ENCODE measurements at regions not wholly inside any gene's neighbourhood (a gene's known extent, or its start where the extent isn't known, plus 50 kb on each side); places are given as distances from the start of the nearest gene placed in this dataset.
"Not testable (repeated sequence)": the region's sequence is repeated elsewhere in the genome, so short reads cannot be mapped to it uniquely, and the experiment has no call there.

DNA sequence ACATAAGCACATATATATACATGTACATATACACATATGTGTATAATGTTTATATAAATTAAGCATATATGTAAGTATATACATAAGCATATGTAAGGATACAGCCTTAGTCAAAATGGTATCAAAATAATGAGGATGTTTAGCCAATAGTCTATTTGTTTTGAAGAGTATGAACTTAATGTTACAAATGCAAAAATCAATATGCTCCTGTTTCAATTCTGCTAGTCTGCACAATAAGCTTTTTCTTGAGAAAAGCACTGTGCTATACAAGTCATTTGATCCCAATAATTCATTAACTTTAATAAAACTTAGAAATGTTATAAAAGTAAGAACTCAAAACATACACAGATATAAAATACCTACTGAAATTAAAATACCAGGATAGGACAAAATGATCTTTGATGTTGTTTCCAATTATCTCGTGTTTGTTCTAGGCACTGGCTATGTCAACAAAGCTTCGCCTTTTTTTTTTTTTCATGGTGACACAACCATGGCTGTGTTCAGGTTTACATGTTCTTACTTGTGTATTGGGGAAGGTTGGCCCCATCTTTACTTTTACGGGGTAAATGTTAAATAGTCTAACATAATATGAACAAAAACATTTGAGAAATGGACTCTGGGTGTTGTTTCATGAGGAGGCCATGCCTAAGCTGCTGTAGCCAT, 271.1 kb upstream of the CDH19 start:
- Histone ChIP-seq H3K4me1 (ENCODE audit: control insufficient read depth in 2 of 2, insufficient read depth in 2 of 2, low read length in 2 of 2) (no peaks in the 10 kb centered on the region), H3K27ac (ENCODE audit: low read depth in 2 of 2, low read length in 2 of 2) (no peak overlapping the region), H3K36me3 (ENCODE audit: control insufficient read depth in 2 of 2, insufficient read depth in 2 of 2, low read length in 2 of 2) (no peaks in the 10 kb centered on the region), H3K9ac (ENCODE audit: low read depth in 1 of 2, low read length in 2 of 2) (no peak overlapping the region), H3K27me3 (ENCODE audit: control insufficient read depth in 2 of 2, insufficient read depth in 2 of 2, low read length in 2 of 2) (no peaks in the 10 kb centered on the region), H3K9me3 (ENCODE audit: control insufficient read depth in 2 of 2, low read length in 2 of 2) (no peaks in the 10 kb centered on the region), H3K4me3 (ENCODE audit: low read length in 2 of 2) (no peak overlapping the region)

DNA sequence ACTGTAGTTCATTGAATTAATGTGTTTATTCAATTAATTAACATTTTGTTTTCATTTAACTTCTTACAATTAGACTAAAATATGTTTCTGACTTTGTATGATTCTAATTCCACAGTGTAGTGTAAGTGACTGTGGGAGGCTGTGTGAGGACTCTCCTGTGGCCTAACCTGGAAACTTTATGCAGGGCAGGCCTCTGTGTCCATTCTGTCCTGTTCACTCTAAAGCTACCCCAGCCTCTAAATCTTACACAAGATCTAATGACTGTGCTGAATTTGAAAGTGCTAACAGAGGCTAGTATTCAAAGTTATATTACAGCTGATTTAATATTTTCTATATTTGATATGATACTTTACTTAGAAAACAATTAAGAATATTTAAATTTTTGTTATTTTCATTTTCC, 270.5 kb upstream of the CDH19 start:
- H3K36me3 ChIP-seq (ENCODE audit: control insufficient read depth in 2 of 2, insufficient read depth in 2 of 2, low read length in 2 of 2) = no peaks in the 10 kb centered on the region
- no peak overlapping the region for H3K4me3 ChIP-seq (ENCODE audit: low read length in 2 of 2)
- H3K9ac ChIP-seq (ENCODE audit: low read depth in 1 of 2, low read length in 2 of 2) = no peak overlapping the region
- H3K27ac ChIP-seq (ENCODE audit: low read depth in 2 of 2, low read length in 2 of 2) = no peak overlapping the region
- no peaks in the 10 kb centered on the region for H3K9me3 ChIP-seq (ENCODE audit: control insufficient read depth in 2 of 2, low read length in 2 of 2)
- no peaks in the 10 kb centered on the region for H3K4me1 ChIP-seq (ENCODE audit: control insufficient read depth in 2 of 2, insufficient read depth in 2 of 2, low read length in 2 of 2)
- H3K27me3 ChIP-seq (ENCODE audit: control insufficient read depth in 2 of 2, insufficient read depth in 2 of 2, low read length in 2 of 2) = no peaks in the 10 kb centered on the region

DNA sequence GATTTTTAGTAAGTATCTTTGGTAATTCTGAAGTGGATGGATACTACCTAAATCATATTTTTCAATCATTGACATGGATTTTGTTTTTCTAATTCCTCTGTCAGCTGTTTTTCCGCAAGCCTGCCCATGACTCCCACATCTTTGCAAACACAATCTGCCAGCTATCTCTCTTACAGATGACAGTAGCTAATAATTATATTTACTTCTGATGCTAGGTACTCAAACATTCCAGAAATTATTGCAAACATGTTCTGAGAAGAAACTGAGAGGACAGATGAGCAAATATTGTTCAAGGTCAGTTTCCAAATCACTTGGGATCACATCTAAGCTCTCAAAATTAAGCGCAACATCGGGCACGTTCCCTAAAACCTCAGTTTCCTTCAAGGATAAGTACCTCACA, 270.0 kb upstream of the CDH19 start:
- Histone ChIP-seq H3K4me3 (ENCODE audit: low read length in 2 of 2) (no peak overlapping the region), H3K9me3 (ENCODE audit: control insufficient read depth in 2 of 2, low read length in 2 of 2) (no peaks in the 10 kb centered on the region)

DNA sequence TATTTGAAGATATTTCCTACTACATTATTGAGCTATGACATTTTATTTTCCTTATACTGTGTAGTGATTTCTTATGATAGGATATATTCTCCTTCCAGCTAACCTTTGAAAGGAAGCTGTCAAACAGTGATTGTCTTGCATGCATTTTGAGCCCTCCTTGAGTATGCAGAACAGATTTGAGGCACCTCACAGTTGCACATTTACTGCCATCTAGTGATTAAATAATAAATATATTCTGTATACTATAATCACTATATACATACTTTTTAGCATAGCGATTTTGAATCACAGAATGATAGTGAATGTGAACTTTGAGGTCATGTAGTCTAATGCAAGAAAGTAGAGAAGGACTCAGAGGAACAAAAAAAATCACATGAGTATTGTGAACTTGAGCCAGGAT, 268.4 kb upstream of the CDH19 start:
- H3K9me3 ChIP-seq (ENCODE audit: control insufficient read depth in 2 of 2, low read length in 2 of 2) = no peaks in the 10 kb centered on the region
- no peak overlapping the region for H3K4me3 ChIP-seq (ENCODE audit: low read length in 2 of 2)

More for the DNA sequence above, 270.0 kb upstream of the CDH19 start:
- Histone ChIP-seq H3K36me3 (ENCODE audit: control insufficient read depth in 2 of 2, insufficient read depth in 2 of 2, low read length in 2 of 2) (no peaks in the 10 kb centered on the region), H3K27me3 (ENCODE audit: control insufficient read depth in 2 of 2, insufficient read depth in 2 of 2, low read length in 2 of 2) (no peaks in the 10 kb centered on the region), H3K9ac (ENCODE audit: low read depth in 1 of 2, low read length in 2 of 2) (no peak overlapping the region), H3K4me1 (ENCODE audit: control insufficient read depth in 2 of 2, insufficient read depth in 2 of 2, low read length in 2 of 2) (no peaks in the 10 kb centered on the region), H3K27ac (ENCODE audit: low read depth in 2 of 2, low read length in 2 of 2) (no peak overlapping the region)

DNA sequence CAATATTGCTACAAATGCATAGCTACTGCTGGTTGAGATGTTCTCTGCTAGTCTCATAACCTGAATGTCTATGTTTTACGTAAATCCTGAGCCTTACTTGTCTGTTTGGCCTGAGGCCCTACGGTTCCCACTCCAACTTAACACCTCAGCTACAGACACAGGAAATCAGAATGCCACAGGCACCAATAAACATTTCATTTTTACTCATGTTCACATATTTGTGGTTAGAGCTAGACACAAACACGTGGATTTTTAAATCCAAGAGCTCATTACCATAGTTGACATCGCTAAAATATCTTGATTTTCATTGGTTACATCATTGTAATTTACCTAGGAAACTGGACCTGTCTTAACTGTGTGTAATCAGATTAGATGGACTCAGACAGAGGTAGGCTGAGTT, 263.8 kb upstream of the CDH19 start:
- Histone ChIP-seq H3K4me1 (ENCODE audit: control insufficient read depth in 2 of 2, insufficient read depth in 2 of 2, low read length in 2 of 2) (no peaks in the 10 kb centered on the region), H3K9me3 (ENCODE audit: control insufficient read depth in 2 of 2, low read length in 2 of 2) (no peaks in the 10 kb centered on the region), H3K4me3 (ENCODE audit: low read length in 2 of 2) (no peak overlapping the region), H3K27me3 (ENCODE audit: control insufficient read depth in 2 of 2, insufficient read depth in 2 of 2, low read length in 2 of 2) (no peaks in the 10 kb centered on the region), H3K9ac (ENCODE audit: low read depth in 1 of 2, low read length in 2 of 2) (no peak overlapping the region), H3K27ac (ENCODE audit: low read depth in 2 of 2, low read length in 2 of 2) (no peak overlapping the region), H3K36me3 (ENCODE audit: control insufficient read depth in 2 of 2, insufficient read depth in 2 of 2, low read length in 2 of 2) (no peaks in the 10 kb centered on the region)

More for the DNA sequence above, 268.4 kb upstream of the CDH19 start:
- H3K27ac ChIP-seq (ENCODE audit: low read depth in 2 of 2, low read length in 2 of 2) = no peak overlapping the region
- H3K4me1 ChIP-seq (ENCODE audit: control insufficient read depth in 2 of 2, insufficient read depth in 2 of 2, low read length in 2 of 2) = no peaks in the 10 kb centered on the region
- H3K27me3 ChIP-seq (ENCODE audit: control insufficient read depth in 2 of 2, insufficient read depth in 2 of 2, low read length in 2 of 2) = no peaks in the 10 kb centered on the region
- H3K36me3 ChIP-seq (ENCODE audit: control insufficient read depth in 2 of 2, insufficient read depth in 2 of 2, low read length in 2 of 2) = no peaks in the 10 kb centered on the region
- no peak overlapping the region for H3K9ac ChIP-seq (ENCODE audit: low read depth in 1 of 2, low read length in 2 of 2)

DNA sequence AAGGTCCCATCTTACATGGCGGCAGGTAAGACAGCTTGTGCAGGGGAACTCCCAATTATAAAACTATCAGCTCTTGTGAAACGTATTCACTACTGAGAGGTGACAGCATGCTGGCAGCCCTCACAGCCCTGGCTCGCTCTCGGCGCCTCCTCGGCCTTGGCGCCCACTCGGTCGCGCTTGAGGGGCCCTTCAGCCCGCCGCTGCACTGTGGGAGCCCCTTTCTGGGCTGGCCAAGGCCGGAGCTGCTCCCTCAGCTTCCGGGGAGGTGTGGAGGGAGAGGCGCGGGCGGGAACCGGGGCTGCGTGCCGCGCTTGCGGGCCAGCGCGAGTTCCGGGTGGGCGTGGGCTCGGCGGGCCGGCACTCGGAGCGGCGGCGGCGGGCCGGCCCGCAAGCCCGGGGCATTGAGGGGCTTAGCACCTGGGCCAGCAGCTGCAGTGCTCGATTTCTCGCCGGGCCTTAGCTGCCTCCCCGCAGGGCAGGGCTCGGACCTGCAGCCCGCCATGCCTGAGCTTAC, 262.6 kb upstream of the CDH19 start:
- not testable (repeated sequence) for H3K4me1 ChIP-seq (ENCODE audit: control insufficient read depth in 2 of 2, insufficient read depth in 2 of 2, low read length in 2 of 2); H3K9ac ChIP-seq (ENCODE audit: low read depth in 1 of 2, low read length in 2 of 2); H3K27me3 ChIP-seq (ENCODE audit: control insufficient read depth in 2 of 2, insufficient read depth in 2 of 2, low read length in 2 of 2); H3K36me3 ChIP-seq (ENCODE audit: control insufficient read depth in 2 of 2, insufficient read depth in 2 of 2, low read length in 2 of 2); H3K27ac ChIP-seq (ENCODE audit: low read depth in 2 of 2, low read length in 2 of 2); H3K9me3 ChIP-seq (ENCODE audit: control insufficient read depth in 2 of 2, low read length in 2 of 2); H3K4me3 ChIP-seq (ENCODE audit: low read length in 2 of 2)

DNA sequence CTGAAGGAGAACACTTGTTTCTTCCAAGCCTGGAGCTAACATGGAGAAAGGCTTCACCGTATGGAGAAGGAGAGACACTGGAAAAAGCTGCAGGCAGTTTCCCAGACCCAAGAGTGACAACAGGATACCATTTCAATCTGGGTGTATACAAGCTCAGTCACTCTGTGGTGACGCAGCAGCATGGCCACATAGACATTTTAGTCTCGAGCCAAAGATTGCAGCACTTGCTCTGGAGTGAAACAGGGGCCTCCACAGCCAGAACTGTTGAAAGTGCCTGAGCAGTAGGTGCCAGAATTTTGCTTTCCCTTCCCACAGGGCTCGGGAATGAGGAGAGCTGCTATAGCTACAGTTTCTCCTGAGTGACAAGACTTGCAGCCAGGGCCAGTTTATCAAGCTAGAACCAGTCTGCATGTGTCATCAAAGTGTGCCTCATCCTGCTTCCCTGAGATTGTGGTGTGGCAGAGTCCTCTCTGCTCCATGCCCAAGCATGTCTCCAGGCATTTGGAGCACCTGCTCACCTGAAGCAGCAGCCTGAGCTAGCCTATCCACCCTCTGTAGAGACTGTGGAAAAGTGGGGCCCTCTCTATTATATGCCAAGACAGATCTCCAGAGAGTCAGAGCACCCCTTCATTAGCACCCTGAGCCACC, 234.6 kb upstream of the CDH19 start:
- no peak overlapping the region for H3K27ac ChIP-seq (ENCODE audit: low read depth in 2 of 2, low read length in 2 of 2)
- H3K27me3 ChIP-seq (ENCODE audit: control insufficient read depth in 2 of 2, insufficient read depth in 2 of 2, low read length in 2 of 2) = no peaks in the 10 kb centered on the region
- no peak overlapping the region for H3K9ac ChIP-seq (ENCODE audit: low read depth in 1 of 2, low read length in 2 of 2)
- no peak overlapping the region for H3K4me3 ChIP-seq (ENCODE audit: low read length in 2 of 2)
- H3K36me3 ChIP-seq (ENCODE audit: control insufficient read depth in 2 of 2, insufficient read depth in 2 of 2, low read length in 2 of 2) = no peaks in the 10 kb centered on the region
- no peaks in the 10 kb centered on the region for H3K4me1 ChIP-seq (ENCODE audit: control insufficient read depth in 2 of 2, insufficient read depth in 2 of 2, low read length in 2 of 2)
- H3K9me3 ChIP-seq (ENCODE audit: control insufficient read depth in 2 of 2, low read length in 2 of 2) = no peaks in the 10 kb centered on the region

DNA sequence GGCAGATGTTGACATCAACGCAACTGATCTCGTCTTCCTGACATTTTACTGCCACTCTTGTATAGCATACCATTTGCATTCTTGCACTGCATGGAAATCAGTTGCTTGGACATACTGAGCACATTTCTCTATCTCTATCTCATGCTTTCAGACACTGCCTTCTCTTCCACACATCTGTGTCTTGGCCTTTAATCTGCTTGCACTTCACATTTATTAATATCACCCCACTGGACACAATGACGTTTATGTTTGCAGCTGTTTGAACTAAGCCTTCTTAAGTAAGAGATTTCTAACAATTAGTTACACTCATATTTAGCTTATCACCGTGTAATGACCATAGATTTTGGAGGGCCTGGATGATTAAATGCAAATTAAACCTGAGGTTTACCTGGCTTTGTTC, 229.8 kb upstream of the CDH19 start:
- no peaks in the 10 kb centered on the region for H3K27me3 ChIP-seq (ENCODE audit: control insufficient read depth in 2 of 2, insufficient read depth in 2 of 2, low read length in 2 of 2)
- H3K4me3 ChIP-seq (ENCODE audit: low read length in 2 of 2) = no peak overlapping the region
- H3K36me3 ChIP-seq (ENCODE audit: control insufficient read depth in 2 of 2, insufficient read depth in 2 of 2, low read length in 2 of 2) = no peaks in the 10 kb centered on the region
- H3K9me3 ChIP-seq (ENCODE audit: control insufficient read depth in 2 of 2, low read length in 2 of 2) = no peaks in the 10 kb centered on the region
- H3K4me1 ChIP-seq (ENCODE audit: control insufficient read depth in 2 of 2, insufficient read depth in 2 of 2, low read length in 2 of 2) = no peaks in the 10 kb centered on the region
- H3K9ac ChIP-seq (ENCODE audit: low read depth in 1 of 2, low read length in 2 of 2) = no peak overlapping the region
- no peak overlapping the region for H3K27ac ChIP-seq (ENCODE audit: low read depth in 2 of 2, low read length in 2 of 2)

DNA sequence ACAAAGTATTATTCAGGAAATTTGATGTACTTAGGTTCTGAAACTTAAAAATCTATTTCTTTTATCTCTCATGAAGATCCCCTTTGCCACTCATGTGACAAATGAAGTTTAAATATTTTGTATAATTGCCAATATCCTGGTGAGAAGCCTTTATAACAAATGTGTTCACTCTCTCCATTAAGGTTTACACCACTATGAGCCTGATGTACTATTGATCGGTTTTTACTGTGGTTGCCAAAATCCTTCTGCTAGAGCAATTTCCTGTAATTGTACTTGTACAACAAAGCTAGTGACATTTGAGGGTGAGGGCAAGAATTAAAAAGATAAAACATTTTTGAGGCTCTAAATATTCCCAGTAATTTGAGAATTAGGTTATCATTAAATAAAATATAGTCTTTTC, 222.3 kb upstream of the CDH19 start:
- Histone ChIP-seq H3K9me3 (ENCODE audit: control insufficient read depth in 2 of 2, low read length in 2 of 2) (no peaks in the 10 kb centered on the region), H3K4me1 (ENCODE audit: control insufficient read depth in 2 of 2, insufficient read depth in 2 of 2, low read length in 2 of 2) (no peaks in the 10 kb centered on the region), H3K4me3 (ENCODE audit: low read length in 2 of 2) (no peak overlapping the region), H3K27ac (ENCODE audit: low read depth in 2 of 2, low read length in 2 of 2) (no peak overlapping the region), H3K36me3 (ENCODE audit: control insufficient read depth in 2 of 2, insufficient read depth in 2 of 2, low read length in 2 of 2) (no peaks in the 10 kb centered on the region), H3K27me3 (ENCODE audit: control insufficient read depth in 2 of 2, insufficient read depth in 2 of 2, low read length in 2 of 2) (no peaks in the 10 kb centered on the region), H3K9ac (ENCODE audit: low read depth in 1 of 2, low read length in 2 of 2) (no peak overlapping the region)

DNA sequence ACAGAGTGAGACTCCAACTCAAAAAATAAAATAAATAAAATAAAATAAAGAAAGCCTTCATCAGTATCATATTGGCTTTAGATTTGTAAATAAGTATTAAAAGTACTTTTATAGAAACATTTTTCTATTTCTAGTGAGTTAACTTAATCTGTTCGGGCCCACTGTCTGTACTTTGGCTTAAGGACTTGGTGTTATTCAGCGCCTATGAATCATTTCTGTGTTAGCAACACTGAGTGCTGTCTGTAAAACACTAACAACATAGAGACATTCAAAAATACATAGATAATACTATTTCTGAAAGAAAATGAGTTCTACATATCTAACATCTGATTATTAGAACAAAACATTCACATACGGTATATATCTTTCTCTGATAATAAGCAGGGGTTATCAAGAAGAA, 221.5 kb upstream of the CDH19 start:
- no peak overlapping the region for H3K9ac ChIP-seq (ENCODE audit: low read depth in 1 of 2, low read length in 2 of 2)

More for the DNA sequence above, 221.5 kb upstream of the CDH19 start:
- Histone ChIP-seq H3K27me3 (ENCODE audit: control insufficient read depth in 2 of 2, insufficient read depth in 2 of 2, low read length in 2 of 2) (no peaks in the 10 kb centered on the region), H3K4me3 (ENCODE audit: low read length in 2 of 2) (no peak overlapping the region), H3K36me3 (ENCODE audit: control insufficient read depth in 2 of 2, insufficient read depth in 2 of 2, low read length in 2 of 2) (no peaks in the 10 kb centered on the region), H3K9me3 (ENCODE audit: control insufficient read depth in 2 of 2, low read length in 2 of 2) (no peaks in the 10 kb centered on the region), H3K27ac (ENCODE audit: low read depth in 2 of 2, low read length in 2 of 2) (no peak overlapping the region), H3K4me1 (ENCODE audit: control insufficient read depth in 2 of 2, insufficient read depth in 2 of 2, low read length in 2 of 2) (no peaks in the 10 kb centered on the region)

All from mucosa of rectum (tissue), 2 donors.